Peyer's patch (tissue), 4 donors: ENCODE measurements at regions not wholly inside any gene's neighbourhood (a gene's known extent, or its start where the extent isn't known, plus 50 kb on each side); places are given as distances from the start of the nearest gene placed in this dataset.

Source experiments
- DNase-seq, 3 donors: peaks; one replicate each; pipeline ENCODE4 v3.0.0-alpha.2; 2017 to 2019
- H3K27ac ChIP-seq, 4 donors: fragments of 200-600 bp; sonication (generic); one replicate each; pipeline ENCODE4 v1.5.1; 2016 to 2019
- H3K27me3 ChIP-seq, 2 donors: fragments of 200-600 bp; sonication (generic); one replicate each; pipeline ENCODE4 v1.5.1; 2019
- H3K36me3 ChIP-seq, 3 donors: fragments of 200-600 bp; sonication (generic); one replicate each; pipeline ENCODE4 v1.5.1; 2016 to 2019
- H3K4me1 ChIP-seq, 4 donors: fragments of 200-600 bp; sonication (generic); one replicate each; pipeline ENCODE4 v1.5.1; 2016 to 2019
- H3K4me3 ChIP-seq, 4 donors: fragments of 200-600 bp; sonication (generic); 1 replicate in 3 of 4; 2 replicates in 1 of 4; pipeline ENCODE4 v1.5.1; 2016 to 2019; ENCODE audit warnings: mild to moderate bottlenecking in 1 of 4
- H3K9me3 ChIP-seq, 4 donors: fragments of 200-600 bp; sonication (generic); one replicate each; pipeline ENCODE4 v1.5.1; 2016 to 2019; ENCODE audit warnings: mild to moderate bottlenecking in 1 of 4
- POLR2A ChIP-seq, 2 donors: fragments of 450-650 bp; IDR thresholded peaks; one replicate each; pipeline ENCODE4 v1.5.1; 2017; ENCODE audit warnings: antibody characterized with exemption in 2 of 2, mild to moderate bottlenecking in 2 of 2, moderate library complexity in 2 of 2
- TF ChIP-seq, protein P1 (sequence below), 6 experiments: fragments of 450-650 bp in 4 of 6; fragments of 200-600 bp in 2 of 6; sonication (generic) in 1 of 6; IDR thresholded peaks; one replicate each; pipeline ENCODE4 v1.5.1; 2017 to 2019; ENCODE audit warnings: antibody characterized with exemption in 6 of 6, mild to moderate bottlenecking in 3 of 6, moderate library complexity in 1 of 6

GRCh38 chr2:187105218-187105617 is 256.2 kb upstream of the ZSWIM2 start:
- H3K36me3 ChIP-seq, result no peaks in the 10 kb centered on the region
- DNase-seq, result no peak
- H3K4me1 ChIP-seq, result no peaks in the 10 kb centered on the region
- H3K27me3 ChIP-seq, result no peaks in the 10 kb centered on the region
- no peaks in the 10 kb centered on the region for H3K9me3 ChIP-seq
- no peak overlapping the region for H3K27ac ChIP-seq
- TF ChIP-seq, protein P1, sequence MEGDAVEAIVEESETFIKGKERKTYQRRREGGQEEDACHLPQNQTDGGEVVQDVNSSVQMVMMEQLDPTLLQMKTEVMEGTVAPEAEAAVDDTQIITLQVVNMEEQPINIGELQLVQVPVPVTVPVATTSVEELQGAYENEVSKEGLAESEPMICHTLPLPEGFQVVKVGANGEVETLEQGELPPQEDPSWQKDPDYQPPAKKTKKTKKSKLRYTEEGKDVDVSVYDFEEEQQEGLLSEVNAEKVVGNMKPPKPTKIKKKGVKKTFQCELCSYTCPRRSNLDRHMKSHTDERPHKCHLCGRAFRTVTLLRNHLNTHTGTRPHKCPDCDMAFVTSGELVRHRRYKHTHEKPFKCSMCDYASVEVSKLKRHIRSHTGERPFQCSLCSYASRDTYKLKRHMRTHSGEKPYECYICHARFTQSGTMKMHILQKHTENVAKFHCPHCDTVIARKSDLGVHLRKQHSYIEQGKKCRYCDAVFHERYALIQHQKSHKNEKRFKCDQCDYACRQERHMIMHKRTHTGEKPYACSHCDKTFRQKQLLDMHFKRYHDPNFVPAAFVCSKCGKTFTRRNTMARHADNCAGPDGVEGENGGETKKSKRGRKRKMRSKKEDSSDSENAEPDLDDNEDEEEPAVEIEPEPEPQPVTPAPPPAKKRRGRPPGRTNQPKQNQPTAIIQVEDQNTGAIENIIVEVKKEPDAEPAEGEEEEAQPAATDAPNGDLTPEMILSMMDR (IDR thresholded peaks at IDR 0.05), result no peak
- TF ChIP-seq POLR2A (IDR thresholded peaks at IDR 0.05), result no peak
- H3K4me3 ChIP-seq, result no peak overlapping the region

GRCh38 chr2:187102381-187102780 is 253.4 kb upstream of the ZSWIM2 start:
- Histone ChIP-seq H3K4me1 (no peaks in the 10 kb centered on the region), H3K27ac (no peak overlapping the region), H3K9me3 (no peaks in the 10 kb centered on the region), H3K36me3 (no peaks in the 10 kb centered on the region), H3K4me3 (no peak overlapping the region), H3K27me3 (no peaks in the 10 kb centered on the region)
- TF ChIP-seq, protein P1 (IDR thresholded peaks at IDR 0.05), result no peak
- TF ChIP-seq POLR2A (IDR thresholded peaks at IDR 0.05), result no peak
- no peak for DNase-seq

DNA sequence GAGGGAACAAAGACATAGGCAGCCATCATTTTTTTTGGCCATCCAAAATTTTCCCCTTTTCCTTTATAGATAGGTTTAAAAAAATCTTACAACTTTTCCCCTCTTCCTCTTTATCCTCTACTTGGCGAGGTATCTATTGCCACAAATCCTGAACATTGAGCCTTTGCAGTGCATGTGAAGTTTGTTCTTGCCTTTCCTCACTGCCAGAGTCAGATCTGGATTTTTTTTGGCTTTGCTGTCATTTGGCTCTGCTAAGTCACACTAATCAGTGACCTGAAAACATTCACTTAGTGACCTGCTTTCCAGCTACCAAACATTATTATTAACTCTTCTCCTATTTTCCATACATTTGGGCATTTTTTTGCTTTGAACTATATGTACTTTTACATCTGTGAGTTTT is 249.2 kb upstream of the ZSWIM2 start:
- Histone ChIP-seq H3K36me3 (no peaks in the 10 kb centered on the region), H3K9me3 (no peaks in the 10 kb centered on the region), H3K4me1 (no peaks in the 10 kb centered on the region), H3K27me3 (no peaks in the 10 kb centered on the region), H3K27ac (no peak overlapping the region), H3K4me3 (no peak overlapping the region)
- TF ChIP-seq, protein P1 (IDR thresholded peaks at IDR 0.05), result no peak
- no peak for TF ChIP-seq POLR2A (IDR thresholded peaks at IDR 0.05)
- DNase-seq, result no peak

GRCh38 chr2:187093771-187094412 is 244.9 kb upstream of the ZSWIM2 start:
- H3K36me3 ChIP-seq, result no peaks in the 10 kb centered on the region
- H3K9me3 ChIP-seq, result no peaks in the 10 kb centered on the region
- TF ChIP-seq POLR2A (IDR thresholded peaks at IDR 0.05), result no peak
- TF ChIP-seq, protein P1 (IDR thresholded peaks at IDR 0.05), result no peak
- no peak overlapping the region for H3K27ac ChIP-seq
- no peaks in the 10 kb centered on the region for H3K4me1 ChIP-seq
- H3K27me3 ChIP-seq, result no peaks in the 10 kb centered on the region
- H3K4me3 ChIP-seq, result no peak overlapping the region
- no peak for DNase-seq

- Histone ChIP-seq H3K4me1 (no peaks in the 10 kb centered on the region), H3K36me3 (no peaks in the 10 kb centered on the region), H3K9me3 (no peaks in the 10 kb centered on the region), H3K4me3 (no peak overlapping the region), H3K27ac (no peak overlapping the region), H3K27me3 (no peaks in the 10 kb centered on the region)
- no peak for DNase-seq
- TF ChIP-seq, protein P1 (IDR thresholded peaks at IDR 0.05), result no peak
- TF ChIP-seq POLR2A (IDR thresholded peaks at IDR 0.05), result no peak
These were observed 242.7 kb upstream of the ZSWIM2 start for GRCh38 chr2:187091664-187092063.

DNA sequence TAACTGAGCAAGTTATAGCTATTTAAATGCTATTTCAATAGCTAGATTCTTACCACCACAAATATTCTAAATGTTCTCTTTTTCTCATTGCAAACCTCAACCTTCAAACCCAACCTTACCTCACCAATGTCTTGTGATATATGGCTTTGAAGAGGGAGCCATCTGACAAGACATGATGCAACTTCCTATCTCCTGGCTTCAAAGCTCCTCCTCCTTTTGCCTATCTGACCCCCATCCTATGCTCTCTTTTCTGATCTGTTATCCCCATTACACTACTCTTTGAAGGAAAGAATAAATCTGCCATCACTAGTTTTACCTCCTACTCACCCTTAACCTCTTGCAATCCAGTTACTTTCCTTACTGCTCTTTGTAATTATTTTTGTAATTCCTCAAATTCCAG is 235.6 kb upstream of the ZSWIM2 start:
- H3K9me3 ChIP-seq, result no peaks in the 10 kb centered on the region
- no peak for DNase-seq

More for the DNA sequence above, 235.6 kb upstream of the ZSWIM2 start:
- TF ChIP-seq, protein P1 (IDR thresholded peaks at IDR 0.05), result no peak
- no peak for TF ChIP-seq POLR2A (IDR thresholded peaks at IDR 0.05)
- H3K27ac ChIP-seq, result no peak overlapping the region
- no peaks in the 10 kb centered on the region for H3K4me1 ChIP-seq
- no peaks in the 10 kb centered on the region for H3K36me3 ChIP-seq
- H3K27me3 ChIP-seq, result no peaks in the 10 kb centered on the region
- H3K4me3 ChIP-seq, result no peak overlapping the region
